ENCODE measurements at regions not wholly inside any gene's neighbourhood (a gene's known extent, or its start where the extent isn't known, plus 50 kb on each side); places are given as distances from the start of the nearest gene placed in this dataset.

- DNase-seq: no peak
Observed at GRCh38 chr10:128774979-128775378, 648.8 kb upstream of the MKI67 start.

DNA sequence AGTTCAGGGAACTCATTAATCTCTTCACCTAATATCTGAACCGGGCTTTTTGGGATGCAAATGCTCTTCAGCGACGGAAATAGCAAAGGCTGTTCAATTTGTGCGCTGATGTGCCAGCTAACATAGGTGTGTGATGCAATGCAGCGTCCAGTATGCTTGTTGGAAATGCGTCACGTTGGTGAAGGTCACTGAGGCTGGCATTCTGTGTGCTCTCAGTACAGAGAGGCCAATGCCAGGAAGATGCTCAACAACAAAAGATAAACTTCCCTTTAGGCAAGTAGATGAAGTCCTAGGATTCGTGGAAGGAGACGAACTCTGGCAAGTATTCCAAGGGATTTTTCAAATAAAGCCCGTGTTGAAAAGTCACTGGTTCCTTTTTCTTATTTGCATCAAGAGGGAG is 649.5 kb upstream of the MKI67 start:
- DNase-seq: no peak

DNA sequence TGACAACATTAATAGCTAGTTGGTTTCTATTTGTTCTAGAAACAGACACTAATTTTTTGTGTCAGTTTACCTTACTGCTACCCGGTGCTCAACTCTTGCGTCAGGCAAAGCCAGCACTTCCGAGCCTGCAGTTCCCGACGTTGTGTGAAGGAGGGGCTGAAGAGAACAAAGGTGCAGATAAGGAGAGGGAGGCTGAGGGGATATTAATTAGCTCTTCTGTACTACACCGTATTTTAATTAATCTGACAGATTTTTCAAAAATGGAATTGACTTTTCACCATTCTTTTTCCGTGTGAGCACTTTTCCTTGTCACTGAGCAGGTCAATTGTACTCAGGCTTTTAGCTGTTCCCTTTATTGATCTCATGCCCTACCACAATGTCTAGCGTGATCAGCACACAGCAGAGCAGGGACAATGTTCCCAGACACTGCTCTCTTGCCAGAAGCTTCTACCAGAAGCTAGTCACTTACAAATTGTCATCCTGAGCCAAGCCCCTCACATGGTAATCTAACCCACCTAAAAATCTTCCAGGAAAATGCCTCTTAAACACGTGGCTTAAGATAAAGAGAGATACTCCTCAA is 650.5 kb upstream of the MKI67 start:
- DNase-seq: no peak

DNA sequence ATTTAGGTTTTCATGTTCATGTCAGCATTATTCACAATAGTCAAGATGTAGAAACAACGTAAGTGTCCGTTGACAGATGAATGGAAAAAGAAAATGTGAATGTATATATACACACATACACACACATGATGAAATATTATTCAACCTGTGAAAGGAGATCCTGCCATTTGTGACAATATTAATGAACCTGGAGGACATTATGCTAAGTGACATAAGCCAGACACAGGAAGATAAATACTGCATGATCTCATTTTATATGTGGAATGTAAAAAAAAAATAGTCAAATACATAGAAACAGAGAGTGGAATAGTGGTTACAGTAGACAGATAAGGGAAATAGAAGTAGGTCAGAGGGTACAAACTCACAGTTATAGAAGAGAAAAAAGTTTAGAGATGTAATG is 651.1 kb upstream of the MKI67 start:
- DNase-seq: no peak

DNA sequence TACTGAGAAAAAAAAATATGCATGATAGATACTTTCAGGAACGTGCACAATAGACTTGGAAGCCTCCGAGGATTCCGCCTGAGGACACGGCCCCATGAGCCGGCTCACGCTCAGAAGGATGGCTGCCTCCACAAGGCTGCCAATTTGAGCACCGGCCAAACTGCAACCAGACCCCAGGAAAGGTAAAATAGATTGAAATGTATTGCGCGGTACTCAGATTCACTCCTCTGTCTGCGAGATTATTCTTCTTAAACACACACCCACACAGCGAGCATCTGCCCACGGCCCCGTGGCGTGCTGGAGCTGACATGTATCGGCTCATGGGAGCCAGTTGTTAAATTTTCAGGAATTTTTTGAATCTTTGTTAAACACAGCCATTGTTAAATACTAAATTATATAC is 653.2 kb upstream of the MKI67 start:
- no peak for DNase-seq

GRCh38 chr10:128780156-128780761 is 654.0 kb upstream of the MKI67 start:
- no peak for DNase-seq

- DNase-seq: no peak
Observed at GRCh38 chr10:128781637-128782036, 655.4 kb upstream of the MKI67 start.

DNA sequence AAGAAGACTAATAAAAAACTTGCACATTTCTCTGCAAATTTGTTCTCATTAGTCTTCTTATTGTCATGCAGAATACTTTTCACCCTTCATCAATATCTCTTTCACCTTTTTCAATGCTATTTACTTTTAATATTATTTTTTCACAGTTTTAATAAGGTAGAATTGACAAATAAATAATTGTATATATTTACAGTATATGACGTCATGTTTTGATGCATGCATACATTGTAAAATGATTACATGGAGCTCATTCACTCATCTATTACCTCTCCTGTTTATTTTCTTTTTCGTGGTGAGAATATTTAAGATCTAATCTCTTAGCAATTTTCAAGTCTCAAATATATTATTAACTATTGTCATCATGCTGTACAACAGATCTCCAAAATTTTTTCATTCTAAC is 658.2 kb upstream of the MKI67 start:
- no peak for DNase-seq

- no peak for DNase-seq
Observed at GRCh38 chr10:128792426-128793140, 666.4 kb upstream of the MKI67 start.

DNA sequence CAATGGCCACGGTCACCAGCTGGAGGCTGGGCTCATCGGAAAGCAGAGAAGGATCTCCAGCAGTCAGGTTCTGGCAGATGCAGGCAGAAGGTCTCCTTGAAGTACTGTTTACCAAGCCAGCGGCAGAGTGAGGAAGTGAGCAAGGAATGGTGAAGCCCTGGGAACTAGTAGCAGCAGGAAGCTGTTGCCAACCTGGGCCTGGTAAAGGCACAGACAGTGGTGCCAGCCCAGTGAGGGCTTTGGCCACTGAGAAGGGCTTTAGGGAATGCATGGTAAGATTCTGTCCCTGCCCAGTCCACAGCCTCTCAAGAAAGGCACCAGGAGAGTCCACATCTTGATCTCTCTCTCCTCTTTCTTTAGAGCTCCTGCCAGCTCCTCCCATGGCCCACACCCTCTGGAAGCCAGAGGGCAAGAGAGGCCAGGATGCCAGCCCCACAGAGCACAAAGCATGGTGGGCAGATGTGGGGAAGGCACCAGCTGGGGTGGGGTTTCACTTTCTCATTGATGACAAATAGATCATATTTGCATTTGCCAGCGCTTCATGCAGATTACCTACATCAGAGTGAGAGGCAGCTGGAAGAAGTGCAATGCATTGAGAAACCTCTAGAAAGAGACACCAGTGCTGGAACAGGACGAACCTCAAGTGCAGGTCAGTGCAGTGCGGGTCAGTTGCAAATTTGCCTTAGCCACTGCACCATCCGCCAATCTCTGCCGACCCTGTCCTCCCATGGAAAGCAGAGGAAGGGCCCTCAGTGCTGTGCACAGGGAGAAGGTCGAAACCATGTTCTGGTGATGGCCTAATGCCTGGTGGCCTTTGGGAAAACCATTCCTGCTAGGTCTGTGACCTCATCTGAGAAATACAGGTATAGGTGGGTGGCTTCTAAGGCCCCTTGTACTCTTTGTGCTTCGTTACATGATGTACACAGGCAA is 667.8 kb upstream of the MKI67 start:
- no peak for DNase-seq

DNA sequence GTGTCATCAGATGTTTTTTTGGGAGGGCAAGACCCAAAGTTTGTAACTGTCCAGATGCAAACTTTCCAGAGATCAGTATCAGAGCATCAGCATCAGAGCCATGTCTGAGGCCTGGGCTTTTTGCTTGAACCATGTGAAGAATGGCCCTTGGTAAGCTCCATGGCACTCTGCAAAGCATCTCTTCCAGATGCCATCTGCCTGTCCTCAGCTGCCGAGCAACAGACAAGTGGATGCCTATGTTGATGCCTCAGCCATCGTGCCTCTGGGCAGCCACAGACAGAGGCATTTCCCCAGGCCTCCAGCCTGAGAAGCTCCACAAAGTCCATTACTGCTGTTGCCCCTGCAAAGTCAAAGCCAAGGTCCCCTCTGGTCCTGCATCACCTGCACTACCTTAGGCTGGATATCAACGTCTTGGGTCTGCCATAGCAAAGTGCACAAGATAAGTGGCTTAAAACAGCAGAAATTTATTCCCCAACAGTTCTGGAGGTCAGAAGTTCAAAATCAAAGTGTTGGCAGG is 670.2 kb upstream of the MKI67 start:
- no peak for DNase-seq

DNA sequence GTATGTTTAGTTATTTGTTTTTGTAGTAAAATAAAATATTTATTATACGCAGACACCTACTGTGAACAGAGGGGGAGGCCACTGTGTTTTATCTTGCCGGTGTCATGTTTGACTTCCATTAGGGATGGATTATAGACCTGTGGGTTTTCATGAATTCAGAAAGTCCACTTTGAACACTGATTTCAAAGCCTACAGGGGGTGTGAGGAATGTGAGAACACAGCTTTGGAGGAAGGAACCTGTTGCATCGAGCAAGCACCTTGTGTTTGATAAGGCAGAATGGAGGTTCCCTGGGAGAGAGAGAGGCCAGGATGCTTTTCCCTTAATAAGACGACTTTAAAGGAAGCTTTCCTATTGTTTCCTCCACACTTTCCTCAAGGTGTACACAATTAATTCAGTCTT is 665.0 kb upstream of the MGMT start:
- no peak for DNase-seq

DNA sequence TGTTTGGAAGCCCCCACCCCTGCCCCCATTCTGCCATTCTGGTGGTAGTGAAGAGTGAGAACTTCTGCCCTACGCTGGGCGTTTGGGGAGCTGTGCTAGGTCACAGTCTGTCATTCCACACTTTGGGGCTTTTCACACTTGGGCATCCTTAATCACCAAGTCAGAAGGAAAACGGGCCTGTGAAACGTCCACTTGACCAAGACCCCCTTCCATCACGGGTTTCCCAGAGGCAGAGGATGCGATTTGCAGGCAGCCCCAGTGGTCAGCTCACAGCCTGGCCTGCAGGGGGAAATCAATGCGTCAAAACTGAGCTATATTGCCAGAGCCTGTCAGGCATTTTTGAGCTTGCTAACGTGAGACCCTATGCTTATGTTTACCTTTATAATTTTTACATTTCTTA is 663.3 kb upstream of the MGMT start:
- DNase-seq: no peak

- no peak for DNase-seq
Observed at GRCh38 chr10:128804411-128804810, 662.6 kb upstream of the MGMT start.

DNA sequence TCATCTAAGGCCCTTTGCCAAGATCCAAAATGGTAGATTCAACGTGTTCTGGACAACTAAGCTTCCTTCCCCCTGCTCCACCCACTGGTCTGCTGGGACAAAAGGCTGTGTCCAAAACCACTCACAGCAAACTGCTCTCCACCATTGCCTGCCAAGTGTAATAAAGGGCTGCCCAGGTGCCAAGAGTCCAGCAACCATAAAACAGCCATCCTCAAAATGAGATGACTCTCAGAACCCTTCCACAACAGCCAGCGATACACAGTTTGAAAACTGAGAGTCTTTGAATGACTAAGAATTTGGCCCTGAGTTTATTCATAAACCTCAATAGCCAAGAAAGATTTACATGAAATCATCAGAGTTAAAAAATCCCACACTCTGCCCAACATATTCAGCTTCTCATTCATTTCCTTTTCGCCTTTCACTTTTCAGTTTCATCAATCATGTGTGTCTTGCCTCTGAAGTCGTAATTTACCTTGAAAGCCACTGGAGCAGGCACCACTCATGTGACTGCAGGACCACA is 658.1 kb upstream of the MGMT start:
- DNase-seq: no peak

GRCh38 chr10:128811511-128811910 is 655.5 kb upstream of the MGMT start:
- no peak for DNase-seq

DNA sequence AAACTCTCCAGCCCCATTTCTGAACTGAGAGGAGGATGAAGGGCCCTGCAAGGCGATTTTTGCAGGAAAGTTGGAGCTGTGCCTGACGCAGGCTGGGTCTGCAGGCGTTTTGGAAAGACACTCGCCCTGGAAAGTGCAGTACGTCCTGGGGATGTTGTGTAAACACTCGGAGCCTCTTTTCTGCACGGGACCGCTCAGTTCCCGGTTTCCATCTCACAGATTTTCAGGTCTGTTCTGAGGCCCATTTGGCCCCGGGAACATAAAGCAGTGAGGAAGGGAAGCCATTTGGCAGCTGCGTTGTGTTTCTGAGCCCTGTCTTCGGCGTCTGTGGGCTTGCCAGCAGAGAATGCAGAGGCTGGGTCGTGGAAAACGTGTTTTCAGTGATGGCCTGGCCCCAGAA is 655.0 kb upstream of the MGMT start:
- DNase-seq: no peak

DNA sequence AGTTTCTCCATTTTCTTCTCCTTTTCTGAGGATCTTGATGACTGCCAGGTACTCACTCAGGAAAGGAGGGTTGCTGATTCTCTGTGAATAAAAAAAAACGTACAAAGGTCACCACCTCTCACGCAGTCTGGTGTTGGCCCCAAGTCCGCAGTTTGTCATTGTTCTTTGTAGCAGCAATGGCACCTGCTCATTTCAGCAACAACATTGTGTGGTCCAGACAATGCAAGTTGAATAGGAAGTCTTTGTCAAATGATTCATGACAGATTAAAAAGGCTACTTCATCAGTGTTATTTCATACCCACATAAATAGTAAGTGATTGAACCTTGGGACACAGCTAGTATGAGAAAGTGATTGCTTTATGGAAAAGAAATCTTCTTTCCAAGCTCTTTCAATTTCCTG is 653.5 kb upstream of the MGMT start:
- DNase-seq: no peak

DNA sequence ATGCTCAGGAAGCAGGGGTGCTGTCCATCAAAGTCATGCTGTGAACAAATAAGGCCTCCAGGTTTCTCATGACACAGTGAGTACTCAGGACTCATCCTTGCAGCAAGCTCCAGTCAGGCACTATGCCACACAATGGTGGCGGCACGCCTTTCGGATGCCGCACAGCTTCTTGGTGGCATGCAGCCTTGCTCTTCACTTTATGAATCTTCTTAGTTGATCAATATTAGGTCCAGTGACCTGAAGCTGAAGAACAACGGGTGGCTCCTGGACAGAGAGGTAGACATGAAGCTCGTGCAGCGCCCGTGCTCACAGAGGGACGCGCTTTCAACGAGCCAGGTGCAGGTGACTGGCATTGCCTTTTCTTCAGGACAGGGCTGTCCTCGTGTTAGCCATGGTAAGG is 653.0 kb upstream of the MGMT start:
- no peak for DNase-seq

- DNase-seq: no peak
Observed at GRCh38 chr10:128814782-128815181, 652.3 kb upstream of the MGMT start.

GRCh38 chr10:128816726-128817125 is 650.3 kb upstream of the MGMT start:
- DNase-seq: no peak

- DNase-seq: no peak
Observed at GRCh38 chr10:128817636-128818035, 649.4 kb upstream of the MGMT start.

GRCh38 chr10:128820663-128821062 is 646.4 kb upstream of the MGMT start:
- no peak for DNase-seq
